Activated CD8-positive, alpha-beta memory T cell treated with anti-CD3 and anti-CD28 coated beads for 48 hours (primary cell): ENCODE measurements at regions not wholly inside any gene's neighbourhood (a gene's known extent, or its start where the extent isn't known, plus 50 kb on each side); places are given as distances from the start of the nearest gene placed in this dataset.
"Not testable (repeated sequence)": the region's sequence is repeated elsewhere in the genome, so short reads cannot be mapped to it uniquely, and the experiment has no call there.

Experiments
- DNase-seq, 3 experiments: peaks; one replicate each; pipeline ENCODE4 v3.0.0-alpha.2; 2020; ENCODE audit warnings: low read depth in 2 of 3, low spot score in 2 of 3

DNA sequence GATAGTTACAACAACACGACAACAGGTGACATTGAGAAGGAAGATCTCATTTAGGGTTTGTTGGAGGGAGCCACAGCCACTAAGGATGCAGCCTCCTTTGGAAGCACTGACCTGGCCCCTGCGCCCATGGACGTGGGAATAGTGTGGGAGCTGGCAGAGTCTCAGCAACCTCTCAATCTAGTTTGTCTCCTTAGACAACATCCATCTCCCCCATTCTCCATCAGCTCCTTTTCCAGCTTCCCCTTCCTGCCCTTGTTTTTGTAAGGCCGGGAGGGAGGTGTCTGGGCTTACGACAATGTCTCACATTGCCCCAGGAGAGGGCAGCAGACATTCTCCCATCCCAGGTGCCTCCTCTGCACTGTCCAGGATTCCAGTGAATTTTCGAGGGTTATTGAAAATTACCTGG is 170.2 kb upstream of the PZP start:
- no peak for DNase-seq

DNA sequence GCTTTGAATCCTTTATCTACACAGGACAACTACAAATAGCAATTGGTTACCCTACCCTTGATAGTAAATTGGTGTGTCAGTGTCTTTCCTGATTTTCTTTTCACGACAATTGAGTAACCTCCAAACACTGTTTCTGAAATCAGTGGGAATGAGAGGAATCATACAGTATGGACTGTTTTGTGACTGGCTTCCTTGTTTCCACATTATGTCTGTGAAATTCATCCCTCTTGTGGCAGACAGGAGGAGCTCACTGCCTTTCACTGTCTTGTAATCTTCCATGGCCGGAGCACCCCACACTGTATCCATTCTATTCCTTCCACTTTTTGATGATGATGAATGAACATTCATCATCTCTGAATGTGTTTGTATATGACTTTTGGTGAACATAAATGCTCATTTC is 164.0 kb upstream of the PZP start:
- DNase-seq, result no peak

DNA sequence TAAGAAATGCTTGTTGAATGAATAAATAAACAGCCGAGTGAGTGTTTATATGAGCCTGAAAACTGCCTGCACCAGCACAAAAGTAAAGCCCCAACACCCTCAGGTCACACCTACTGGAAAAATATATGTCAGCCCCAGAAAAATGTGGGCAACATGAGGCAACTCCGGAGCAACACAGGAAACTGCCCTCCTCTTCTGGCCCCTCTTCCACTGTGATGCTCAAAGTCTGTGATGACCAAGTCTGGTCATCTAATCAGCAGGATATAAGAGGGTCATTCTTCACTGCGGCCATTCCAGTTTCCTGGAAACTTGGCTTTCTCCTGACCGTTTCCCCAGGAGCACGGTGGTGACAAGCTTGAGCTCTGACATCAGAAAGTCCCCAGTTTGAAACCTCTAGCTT is 159.6 kb upstream of the PZP start:
- no peak for DNase-seq

DNA sequence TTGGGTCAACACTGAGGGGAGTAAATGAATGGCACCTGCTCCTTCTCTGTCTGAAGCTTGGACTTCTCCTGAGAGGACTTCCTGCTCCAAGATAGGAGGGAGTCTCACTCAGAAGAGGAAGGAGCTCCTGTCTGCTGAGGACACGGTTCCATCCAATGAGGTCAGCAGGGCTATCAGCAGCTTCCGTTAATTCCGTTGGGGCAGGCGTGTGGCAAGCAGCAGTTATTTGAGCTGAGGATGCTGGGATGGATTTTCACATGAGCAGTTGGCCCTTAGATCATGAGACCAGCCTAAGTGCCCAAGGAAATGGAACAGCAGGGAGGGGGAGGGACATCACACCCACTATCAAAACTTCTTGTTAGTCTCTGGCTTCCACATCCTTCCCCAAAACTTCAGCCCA is 159.0 kb upstream of the PZP start:
- DNase-seq, result no peak

DNA sequence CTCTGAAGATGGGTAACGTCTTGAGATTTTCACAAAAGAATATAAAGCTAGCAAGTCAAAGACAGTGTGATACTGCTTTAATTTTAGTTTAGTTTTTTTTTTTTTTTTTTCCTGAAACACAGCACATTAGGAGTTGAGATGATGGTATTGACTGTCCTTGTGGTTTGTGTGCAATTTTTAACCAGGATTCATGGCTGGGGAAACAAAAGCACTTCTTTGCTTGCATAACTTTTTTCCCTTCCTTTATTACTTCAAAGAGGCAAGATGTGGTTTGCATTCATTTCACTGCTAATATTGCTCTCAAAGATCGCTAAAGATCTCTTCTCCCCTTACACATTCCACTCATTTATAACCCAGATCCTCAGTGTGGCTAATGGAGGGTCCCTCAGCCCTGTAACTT is 157.1 kb upstream of the PZP start:
- no peak for DNase-seq

DNA sequence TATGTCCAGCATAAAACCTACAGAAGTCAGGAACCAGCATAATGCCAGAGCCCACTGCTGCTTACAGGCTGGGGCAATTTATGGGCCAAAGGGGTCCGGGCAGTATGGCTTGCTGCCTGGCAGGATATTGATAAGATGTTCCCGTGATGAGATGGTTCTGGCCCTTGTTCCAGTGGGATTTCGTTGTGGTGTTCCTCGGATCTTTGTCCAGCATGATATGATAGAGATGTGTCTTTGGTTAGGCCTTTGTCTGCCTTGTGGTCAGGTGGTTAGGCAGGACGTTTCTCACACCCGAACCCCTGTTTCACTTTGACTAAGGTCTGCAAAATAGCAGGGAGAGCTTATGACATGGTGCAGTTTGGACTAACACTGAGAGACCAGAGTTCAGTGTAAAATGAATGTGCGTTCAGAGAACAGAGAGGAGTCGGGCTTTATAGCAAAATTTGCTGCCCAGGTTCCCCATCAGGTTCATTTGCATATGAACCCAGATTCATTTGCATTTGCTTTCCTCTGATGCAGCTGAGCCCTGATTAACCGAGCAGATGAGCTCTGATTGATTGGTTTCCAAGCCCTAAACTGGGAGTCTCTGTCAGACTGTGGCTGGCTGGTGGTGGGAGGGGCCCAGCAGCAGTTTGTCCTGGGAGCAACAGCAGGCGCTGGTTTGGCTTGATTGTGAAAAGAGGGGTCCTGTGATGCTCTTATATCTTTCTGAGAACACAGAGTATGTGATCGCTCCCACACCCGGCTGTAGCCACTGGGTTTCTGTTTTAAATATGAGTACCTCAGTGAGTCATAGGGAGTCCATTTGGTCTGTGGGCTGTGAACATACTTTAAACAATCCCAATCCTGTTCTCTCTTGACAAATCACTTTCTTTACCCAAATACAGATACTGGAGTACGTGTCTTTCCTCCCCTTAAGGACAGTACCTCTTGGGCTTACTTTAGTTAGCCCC is 156.3 kb upstream of the PZP start:
- DNase-seq, result peak; percentile 13 to 20 (median 18)

DNA sequence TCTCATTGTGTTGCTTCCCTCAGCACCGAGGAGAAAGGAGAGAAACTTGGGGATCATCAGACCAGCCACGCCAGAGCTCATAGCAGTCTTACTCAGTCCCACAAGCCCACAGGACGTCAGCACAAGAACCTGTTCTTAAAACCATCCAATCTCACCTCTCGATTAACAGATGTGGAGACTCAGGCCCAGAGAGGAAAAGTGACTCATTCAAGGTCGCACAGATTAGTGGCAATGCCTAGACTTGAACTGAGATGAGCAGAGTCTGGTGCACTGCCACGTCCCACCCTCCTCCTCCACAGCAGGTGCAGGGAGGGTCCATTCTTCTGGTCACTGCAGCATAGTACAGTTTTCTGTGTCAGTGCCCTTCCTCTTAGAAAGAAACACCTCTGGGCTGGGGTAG is 154.9 kb upstream of the PZP start:
- DNase-seq, result no peak

DNA sequence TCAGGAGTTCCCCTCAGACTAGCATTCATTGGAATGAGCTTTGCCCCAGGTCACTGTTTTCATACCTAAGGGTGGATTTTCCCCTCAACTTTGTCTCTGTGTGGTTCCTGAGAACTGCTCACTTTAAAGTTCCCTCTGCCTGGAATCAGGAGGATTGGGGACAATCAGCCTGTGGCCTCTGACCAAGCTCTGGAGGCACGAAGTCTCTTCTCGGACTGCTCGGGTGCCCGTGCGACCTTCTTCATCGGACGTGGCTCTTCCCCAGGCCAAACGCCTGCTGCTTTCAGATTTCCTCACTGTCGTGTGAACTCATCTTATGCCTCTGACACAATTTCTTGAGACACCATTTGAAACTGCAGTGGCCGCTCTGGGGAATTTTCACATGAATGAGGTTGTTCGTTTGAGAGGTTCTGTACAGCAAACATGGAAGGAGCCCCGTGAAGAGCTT is 153.7 kb upstream of the PZP start:
- DNase-seq, result no peak

DNA sequence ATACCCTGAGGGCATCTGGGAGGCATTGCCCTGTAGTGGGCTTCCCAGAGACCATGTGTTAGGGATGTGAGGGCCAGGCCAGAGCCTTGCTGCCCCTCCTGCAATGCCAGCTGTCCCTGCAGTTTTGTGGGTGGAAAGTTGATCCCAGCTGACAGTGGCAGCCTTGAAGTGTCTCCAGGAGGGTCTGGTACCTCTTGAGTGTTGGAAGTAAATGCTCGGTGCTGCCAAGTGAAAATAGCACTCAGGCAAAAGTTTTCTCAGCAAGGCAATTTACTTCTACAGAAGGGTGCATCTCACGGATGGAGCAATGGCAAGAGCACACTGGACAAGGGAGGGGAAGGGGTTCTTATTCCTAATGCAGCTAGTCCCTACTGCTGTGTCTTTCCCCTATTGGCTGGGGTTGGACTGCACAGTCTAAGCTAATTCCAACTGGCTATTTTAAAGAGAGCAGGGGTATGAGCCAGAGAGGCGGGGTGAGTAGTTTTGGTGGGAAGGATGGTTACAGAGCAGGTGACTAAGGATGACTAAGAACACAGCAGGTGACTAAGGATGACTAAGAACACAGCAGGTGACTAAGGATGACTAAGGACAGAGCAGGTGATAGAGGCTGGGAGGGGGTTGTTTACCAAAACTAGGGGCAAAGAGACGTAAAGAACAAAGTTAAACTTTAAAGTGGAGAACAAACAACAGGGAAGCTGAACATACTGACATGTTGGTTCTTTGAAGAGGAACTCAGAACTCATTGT is 146.0 kb upstream of the PZP start:
- not testable (repeated sequence) for DNase-seq

DNA sequence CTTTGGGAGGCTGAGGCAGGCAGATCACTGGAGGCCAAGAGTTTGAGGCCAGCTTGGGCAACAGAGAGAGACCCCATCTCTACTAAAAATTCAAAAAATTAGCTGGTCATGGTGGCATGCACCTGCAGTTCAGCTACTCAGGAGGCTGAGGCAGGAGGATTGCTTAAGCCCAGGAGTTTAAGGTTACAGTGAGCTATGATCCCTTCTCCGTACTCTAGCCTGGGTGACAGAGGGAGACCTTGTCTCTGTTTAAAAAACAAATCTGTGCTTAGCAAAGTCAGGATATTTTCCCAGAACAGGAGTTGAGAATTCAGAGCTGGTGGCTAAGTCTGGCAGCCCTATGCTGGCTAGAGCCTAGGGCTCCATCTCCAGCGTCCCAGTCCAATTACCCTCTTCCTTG is 142.9 kb upstream of the PZP start:
- no peak for DNase-seq

DNA sequence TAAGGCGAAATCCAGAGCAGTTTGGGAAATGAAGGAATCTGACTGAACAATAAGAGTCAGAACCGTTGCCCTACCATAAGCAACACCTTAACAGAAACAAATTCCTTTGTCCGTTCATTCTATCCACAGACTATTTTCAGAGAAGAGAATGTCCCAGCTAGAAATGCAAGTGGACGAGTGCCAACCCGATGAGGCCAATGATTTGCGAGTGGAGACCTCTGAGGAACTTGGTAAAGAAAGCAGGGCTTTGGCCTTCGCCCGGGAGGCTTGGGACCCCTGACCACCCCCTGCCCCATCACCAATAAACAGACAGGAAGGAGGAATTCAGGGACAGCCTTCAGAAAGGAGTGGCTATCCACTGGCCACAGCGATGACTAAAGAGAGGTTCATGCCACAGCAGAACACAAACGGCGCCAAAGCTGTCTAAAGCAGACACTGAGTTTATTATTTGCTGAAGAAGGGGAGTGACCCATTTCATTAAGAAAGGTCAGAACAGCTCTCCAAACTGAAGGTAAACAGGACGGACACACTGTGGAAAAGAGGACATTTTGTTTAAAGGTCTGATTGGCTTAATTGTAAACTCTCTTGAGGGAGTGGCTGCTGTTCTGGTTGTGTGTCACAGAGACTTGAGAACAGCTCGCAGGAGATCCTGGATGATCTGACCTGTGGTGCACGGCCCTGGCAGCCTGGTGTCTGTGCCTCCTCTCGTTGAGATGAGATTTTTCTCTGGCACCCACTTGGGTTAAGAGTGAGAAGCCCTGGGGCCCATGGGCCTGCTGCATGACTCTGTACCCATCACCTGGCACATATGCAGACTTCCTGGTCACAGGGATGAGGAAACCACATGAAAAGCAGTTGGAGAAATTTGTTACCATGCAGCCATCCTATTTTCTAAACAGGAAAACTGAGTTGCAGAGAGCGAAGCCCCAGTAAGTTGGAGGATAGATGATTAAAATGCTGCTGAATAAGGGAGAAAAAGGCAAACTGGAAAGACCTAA is 142.0 kb upstream of the PZP start:
- no peak for DNase-seq

DNA sequence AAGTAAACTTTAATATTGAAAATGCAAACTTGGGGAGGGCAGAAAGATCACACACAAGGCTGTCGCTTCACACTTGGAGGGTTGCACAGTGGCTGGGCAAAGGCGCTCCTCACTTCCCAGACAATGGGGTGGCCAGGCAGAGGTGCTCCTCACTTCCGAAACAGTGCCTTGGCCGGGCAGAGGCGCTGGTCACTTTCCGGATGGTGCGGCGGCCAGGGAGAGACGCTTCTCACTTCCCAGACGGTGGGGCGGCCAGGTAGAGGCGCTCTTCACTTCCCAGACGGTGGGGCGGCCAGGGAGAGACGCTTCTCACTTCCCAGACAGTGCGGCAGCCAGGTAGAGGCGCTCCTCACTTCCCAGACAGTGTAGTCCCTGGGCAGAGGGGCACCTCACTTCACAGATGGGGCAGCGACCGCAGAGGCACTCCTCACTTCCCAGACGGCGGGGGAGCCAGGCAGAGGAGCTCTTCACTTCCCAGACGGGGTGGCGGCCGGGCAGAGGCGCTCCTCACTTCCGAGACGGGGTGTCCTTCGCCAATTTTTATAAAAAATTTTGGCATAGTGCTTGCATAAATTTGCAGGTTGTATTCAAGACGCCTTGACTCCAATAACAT is 140.8 kb upstream of the PZP start:
- no peak for DNase-seq

DNA sequence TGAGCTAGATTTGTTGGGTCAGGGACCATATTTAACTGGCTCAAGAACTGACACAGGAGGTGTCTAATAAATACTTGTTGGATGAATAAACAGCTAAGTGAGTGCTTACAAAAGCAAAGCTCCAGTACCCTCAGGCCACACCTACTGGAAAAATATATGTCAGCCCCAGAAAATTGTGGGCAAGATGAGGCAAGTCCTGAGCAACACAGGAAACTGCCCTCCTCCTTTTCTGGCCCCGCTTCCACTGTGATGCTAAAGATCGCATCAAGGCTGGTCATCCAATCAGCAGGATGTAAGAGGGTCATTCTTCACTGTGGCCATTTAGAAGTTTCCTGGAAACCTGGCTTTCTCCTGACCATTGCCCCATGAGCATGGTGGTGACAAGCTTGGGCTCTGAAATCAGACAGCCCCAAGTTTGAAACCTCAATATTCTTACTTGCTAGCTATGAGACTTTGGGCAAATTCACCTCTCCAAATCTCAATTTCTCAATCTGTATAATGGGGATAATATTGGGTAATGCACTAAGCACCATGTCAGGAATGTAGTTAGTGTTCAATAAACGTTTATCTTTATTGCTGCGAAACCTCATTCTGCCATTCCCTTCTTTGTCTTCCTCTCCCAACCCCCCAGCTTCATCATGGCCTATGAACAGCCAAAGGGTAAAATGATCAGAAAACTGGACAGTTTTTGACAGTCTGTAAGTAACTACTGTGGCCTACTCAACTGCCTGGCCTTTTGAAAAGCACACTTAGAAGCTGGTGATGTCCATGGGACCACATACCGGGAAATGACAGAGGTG is 139.3 kb upstream of the PZP start:
- no peak for DNase-seq

DNA sequence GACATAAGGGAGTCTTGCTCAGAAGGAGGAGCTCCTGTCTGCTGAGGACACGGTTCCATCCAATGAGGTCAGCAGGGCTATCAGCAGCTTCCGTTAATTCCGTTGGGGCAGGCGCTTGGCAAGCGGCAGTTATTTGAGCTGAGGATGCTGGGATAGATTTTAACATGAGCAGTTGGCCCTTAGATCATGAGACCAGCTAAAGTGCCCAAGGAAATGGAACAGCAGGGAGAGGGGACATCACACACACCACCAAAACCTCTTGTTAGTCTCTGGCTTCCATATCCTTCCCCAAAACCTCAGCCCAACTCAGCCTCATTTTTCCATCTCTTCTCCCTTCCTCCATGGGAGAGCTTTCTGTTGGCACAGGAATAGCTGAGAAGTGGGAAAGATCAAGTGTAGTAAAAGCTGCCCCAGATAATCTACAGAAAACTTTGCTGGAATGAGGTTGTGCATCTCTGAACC is 138.7 kb upstream of the PZP start:
- no peak for DNase-seq

DNA sequence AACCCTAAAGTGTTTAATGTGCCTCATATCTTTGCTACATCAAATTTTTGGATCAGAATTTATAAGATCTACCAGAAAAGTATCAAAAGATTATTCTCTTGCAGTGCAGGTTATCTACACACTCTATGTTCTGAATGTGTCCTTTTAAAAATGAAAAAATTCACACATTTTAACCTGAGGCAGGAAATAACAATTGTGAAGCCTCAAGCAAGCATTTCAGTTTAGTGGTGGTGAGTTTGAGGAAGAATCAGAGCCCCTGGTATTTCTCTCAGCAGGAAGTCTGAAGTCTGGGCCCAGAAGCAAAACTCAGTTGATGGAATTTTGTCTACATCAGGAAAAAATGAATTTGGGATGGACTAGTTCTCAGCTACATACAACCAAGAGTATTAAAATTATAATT is 137.0 kb upstream of the PZP start:
- DNase-seq, result no peak

DNA sequence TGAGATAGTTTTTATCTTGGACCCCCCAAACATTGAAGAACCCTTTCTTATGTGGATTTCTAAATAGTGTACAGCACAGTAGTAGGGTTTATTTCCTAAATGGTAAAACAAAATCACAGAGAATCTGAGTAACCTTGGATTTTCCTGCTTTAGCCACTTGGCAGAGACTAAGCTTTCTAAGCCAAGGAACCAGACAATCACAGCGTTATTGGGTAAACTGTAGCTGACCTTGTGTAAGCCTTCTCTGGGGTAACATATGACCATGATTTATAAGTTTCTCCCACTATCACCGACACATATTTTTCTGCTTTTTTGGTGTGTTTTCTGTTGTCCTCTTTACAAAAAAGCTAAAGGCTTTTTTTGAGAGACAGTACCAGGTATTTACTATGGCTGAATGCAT is 136.3 kb upstream of the PZP start:
- no peak for DNase-seq

DNA sequence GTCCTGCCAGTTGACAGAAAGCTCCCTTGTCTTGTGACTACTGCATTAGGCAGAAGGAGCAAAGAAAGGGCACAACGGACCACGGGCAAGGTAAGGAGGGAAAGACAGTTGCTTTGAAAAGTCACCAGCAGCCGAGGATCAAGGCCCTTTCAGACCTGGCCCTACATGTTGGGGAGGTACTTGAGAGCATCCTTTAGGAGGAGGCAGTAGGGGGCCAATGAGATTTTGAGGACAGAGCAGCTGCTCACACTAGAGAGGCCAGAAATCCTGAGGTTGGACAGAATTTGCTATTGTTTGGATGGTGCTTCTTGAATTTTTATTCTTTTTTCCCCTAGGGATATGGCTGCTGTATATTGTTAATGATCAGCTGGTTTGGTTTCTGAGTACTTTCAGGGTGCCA is 135.5 kb upstream of the PZP start:
- DNase-seq, result no peak

DNA sequence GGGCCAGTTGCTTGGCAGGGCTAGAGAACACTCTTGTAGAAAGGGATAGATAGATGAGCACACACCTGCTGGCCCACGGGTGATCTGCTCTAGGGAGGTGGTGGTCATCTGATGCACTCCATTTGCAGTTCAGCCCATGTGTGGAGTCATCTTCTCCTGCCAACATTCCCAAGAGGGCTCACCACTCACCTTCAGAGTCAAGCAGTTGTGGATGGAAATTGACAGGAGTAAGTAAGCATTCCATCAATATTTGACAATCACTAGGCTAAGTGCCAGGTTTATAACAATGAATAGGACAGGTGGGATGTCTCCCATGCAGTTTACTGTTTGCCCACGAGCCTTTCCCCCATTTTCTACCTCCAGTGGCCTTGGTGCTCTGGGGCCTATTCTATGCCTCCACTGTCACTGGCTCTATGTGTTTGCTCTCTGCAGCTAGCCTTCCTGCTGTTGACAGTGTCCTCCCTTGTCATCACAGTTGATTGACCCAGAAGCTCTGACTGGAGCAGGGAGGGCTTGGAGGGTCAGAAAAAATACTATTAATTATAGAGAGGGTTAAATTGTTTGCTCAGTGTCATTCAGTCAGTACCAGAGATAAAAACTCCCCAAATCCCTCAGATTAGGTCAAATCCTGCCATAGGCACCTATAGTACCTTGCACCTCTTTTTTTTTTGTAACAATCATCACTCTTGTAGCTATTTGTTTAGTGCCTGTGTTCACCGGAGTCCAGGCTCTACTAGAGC is 134.6 kb upstream of the PZP start:
- no peak for DNase-seq

DNA sequence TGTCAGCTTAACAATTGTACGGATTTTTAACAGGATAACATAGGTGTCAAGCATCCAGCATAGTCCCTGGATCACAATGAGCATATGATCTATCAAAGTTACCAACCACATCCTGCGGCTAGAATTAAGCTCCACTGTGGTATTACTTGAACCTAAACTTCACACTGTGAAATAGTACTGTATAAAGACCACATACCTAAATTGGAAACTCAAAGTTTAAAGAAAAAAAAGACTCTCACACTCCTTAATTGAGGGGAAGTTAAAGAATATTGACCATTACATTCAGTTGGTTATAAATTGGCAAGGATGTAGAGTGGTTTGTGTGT is 133.0 kb upstream of the PZP start:
- DNase-seq, result no peak
